DND-41 (cell line): ENCODE measurements at regions not wholly inside any gene's neighbourhood (a gene's known extent, or its start where the extent isn't known, plus 50 kb on each side); places are given as distances from the start of the nearest gene placed in this dataset.

Source experiments
- EZH2 ChIP-seq: IDR thresholded peaks from 3 replicates; pipeline ENCODE4 v1.6.1; 2012; ENCODE audit warnings: borderline replicate concordance, low read depth, mild to moderate bottlenecking, moderate library complexity, low read length, inconsistent platforms; ENCODE audit not compliant: severe bottlenecking
- TF ChIP-seq, protein P1 (sequence below): IDR thresholded peaks from 2 replicates; pipeline ENCODE4 v1.5.1; 2012; ENCODE audit warnings: borderline replicate concordance, low read length, moderate library complexity, mild to moderate bottlenecking; ENCODE audit not compliant: poor library complexity, severe bottlenecking; ENCODE audit errors: extremely low read depth

DNA sequence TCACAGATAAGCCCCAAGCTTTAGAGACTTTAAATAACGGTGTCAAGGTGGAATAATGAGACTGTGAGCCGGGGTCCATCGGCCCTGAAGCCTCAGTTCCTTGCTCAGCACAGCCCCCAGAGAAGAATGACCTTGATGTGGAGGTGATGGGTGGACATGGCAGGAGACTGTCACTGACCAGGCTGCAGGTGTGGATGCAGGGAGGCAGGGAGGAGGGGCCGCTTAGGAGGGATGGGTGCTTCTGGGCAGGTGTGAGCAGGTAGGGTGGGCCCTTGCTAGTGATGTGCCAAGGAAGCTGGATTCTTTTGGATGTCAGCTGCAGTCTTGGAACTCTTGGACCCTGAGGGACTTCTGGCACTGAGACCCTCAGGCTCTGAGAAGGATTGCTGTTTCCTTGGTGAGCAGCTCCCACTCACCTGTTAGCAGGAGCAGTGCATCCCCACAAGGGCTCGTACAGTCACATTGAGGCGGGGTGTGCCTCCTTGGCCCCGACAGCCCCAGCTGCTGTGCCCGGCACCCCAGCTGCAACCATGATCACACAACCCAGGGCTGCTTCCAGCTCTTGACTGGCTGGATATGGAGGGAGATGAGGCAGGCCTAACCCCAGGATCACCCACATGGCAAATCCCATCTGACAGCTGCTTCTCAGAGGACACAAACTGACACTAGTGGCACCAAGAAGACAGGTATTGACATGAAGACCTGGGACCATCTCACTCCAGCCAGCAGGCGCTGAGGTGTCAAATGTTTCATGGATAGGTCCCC, 209.8 kb upstream of the HDAC4 start:
- TF ChIP-seq, protein P1, sequence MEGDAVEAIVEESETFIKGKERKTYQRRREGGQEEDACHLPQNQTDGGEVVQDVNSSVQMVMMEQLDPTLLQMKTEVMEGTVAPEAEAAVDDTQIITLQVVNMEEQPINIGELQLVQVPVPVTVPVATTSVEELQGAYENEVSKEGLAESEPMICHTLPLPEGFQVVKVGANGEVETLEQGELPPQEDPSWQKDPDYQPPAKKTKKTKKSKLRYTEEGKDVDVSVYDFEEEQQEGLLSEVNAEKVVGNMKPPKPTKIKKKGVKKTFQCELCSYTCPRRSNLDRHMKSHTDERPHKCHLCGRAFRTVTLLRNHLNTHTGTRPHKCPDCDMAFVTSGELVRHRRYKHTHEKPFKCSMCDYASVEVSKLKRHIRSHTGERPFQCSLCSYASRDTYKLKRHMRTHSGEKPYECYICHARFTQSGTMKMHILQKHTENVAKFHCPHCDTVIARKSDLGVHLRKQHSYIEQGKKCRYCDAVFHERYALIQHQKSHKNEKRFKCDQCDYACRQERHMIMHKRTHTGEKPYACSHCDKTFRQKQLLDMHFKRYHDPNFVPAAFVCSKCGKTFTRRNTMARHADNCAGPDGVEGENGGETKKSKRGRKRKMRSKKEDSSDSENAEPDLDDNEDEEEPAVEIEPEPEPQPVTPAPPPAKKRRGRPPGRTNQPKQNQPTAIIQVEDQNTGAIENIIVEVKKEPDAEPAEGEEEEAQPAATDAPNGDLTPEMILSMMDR = no peak
- TF ChIP-seq EZH2 = no peak
